SK-N-SH (cell line): ENCODE measurements at regions not wholly inside any gene's neighbourhood (a gene's known extent, or its start where the extent isn't known, plus 50 kb on each side); places are given as distances from the start of the nearest gene placed in this dataset.

Experiments
- CTCF ChIA-PET: fragments of 300-600, 350-600 bp; formaldehyde crosslinking; extraction: SDS; loops from one replicate; lab custom pipeline; 2021; lab: Yijun Ruan, JAX
- POLR2A ChIA-PET: fragments of 350-600 bp; sonication (Branson Sonifier 250); formaldehyde crosslinking; extraction: SDS; loops from one replicate; lab custom pipeline; 2020; ENCODE audit warnings: antibody characterized with exemption, inconsistent platforms; lab: Yijun Ruan, JAX
- DNase-seq: peaks from one replicate; pipeline ENCODE4 v3.0.0; 2012
- H2AFZ ChIP-seq: fragments of 200-600 bp; sonication (generic); 2 replicates; pipeline ENCODE4 v1.8.1; 2016; ENCODE audit warnings: antibody characterized with exemption, mild to moderate bottlenecking, low read depth
- H3F3A ChIP-seq: fragments of 200-600 bp; sonication (generic); replicated peaks from 2 replicates; pipeline ENCODE3; 2016; ENCODE audit warnings: antibody characterized with exemption, mild to moderate bottlenecking; ENCODE audit not compliant: insufficient read depth
- H3K27ac ChIP-seq, 2 experiments: fragments of 200-500 bp in 1 of 2; fragments of 200-600 bp in 1 of 2; sonication (Bioruptor generic) in 1 of 2; sonication (generic), shearing (Covaris generic) in 1 of 2; 2 replicates each; pipeline versions ENCODE4 v1.5.1 to v1.6.1; 2014 to 2016; ENCODE audit warnings: low read depth in 2 of 2, inconsistent platforms in 1 of 2, low read length in 1 of 2, mild to moderate bottlenecking in 1 of 2, mixed read lengths in 1 of 2
- H3K27me3 ChIP-seq: fragments of 200-600 bp; sonication (generic), shearing (Covaris generic); 2 replicates; pipeline ENCODE4 v1.6.1; 2016; ENCODE audit warnings: mixed run types; ENCODE audit not compliant: insufficient read depth
- H3K36me3 ChIP-seq, 2 experiments: fragments of 200-500 bp in 1 of 2; fragments of 200-600 bp in 1 of 2; sonication (Bioruptor generic) in 1 of 2; sonication (generic) in 1 of 2; replicated peaks in 1 of 2; 2 replicates each; pipeline versions ENCODE3 to v1.5.1; 2014 to 2016; ENCODE audit warnings: low read length in 1 of 2, mild to moderate bottlenecking in 1 of 2; ENCODE audit not compliant: insufficient read depth in 2 of 2, control insufficient read depth in 1 of 2
- H3K4me1 ChIP-seq, 2 experiments: fragments of 200-500 bp in 1 of 2; fragments of 200-600 bp in 1 of 2; sonication (Bioruptor generic) in 1 of 2; sonication (generic), shearing (Covaris generic) in 1 of 2; 2 replicates each; pipeline versions ENCODE4 v1.5.1 to v1.6.1; 2014 to 2016; ENCODE audit warnings: low read depth in 1 of 2, low read length in 1 of 2, mixed run types in 1 of 2; ENCODE audit not compliant: insufficient read depth in 2 of 2, control insufficient read depth in 1 of 2
- H3K4me2 ChIP-seq: fragments of 200-600 bp; sonication (generic), shearing (Covaris generic); 2 replicates; pipeline ENCODE4 v1.6.1; 2017; ENCODE audit warnings: mixed run types
- H3K4me3 ChIP-seq, 2 experiments: fragments of 200-500 bp in 1 of 2; fragments of 200-600 bp in 1 of 2; sonication (Bioruptor generic) in 1 of 2; sonication (generic), shearing (Covaris generic) in 1 of 2; 2 replicates each; pipeline versions ENCODE4 v1.5.1 to v1.8.1; 2014 to 2016; ENCODE audit warnings: low read depth in 2 of 2, inconsistent platforms in 1 of 2, low read length in 1 of 2, mild to moderate bottlenecking in 1 of 2, mixed read lengths in 1 of 2, moderate library complexity in 1 of 2
- H3K79me2 ChIP-seq: fragments of 200-600 bp; sonication (generic); 2 replicates; pipeline ENCODE4 v1.8.1; 2017; ENCODE audit warnings: mild to moderate bottlenecking; ENCODE audit not compliant: insufficient read depth
- H3K9ac ChIP-seq: fragments of 200-600 bp; sonication (generic); 2 replicates; pipeline ENCODE4 v1.6.1; 2017; ENCODE audit warnings: mixed run types
- H3K9me2 ChIP-seq: fragments of 200-600 bp; sonication (generic); 2 replicates; pipeline ENCODE4 v1.6.1; 2017; ENCODE audit warnings: mixed run types
- H3K9me3 ChIP-seq: fragments of 200-600 bp; sonication (generic); 2 replicates; pipeline ENCODE4 v1.6.1; 2017; ENCODE audit warnings: mixed run types, mild to moderate bottlenecking, moderate library complexity
- H4K20me1 ChIP-seq: fragments of 200-600 bp; sonication (generic); 2 replicates; pipeline ENCODE4 v1.6.1; 2017; ENCODE audit warnings: mild to moderate bottlenecking, mixed run types; ENCODE audit not compliant: insufficient read depth
- CHD2 ChIP-seq: fragments of 150-350 bp; IDR thresholded peaks from 2 replicates; pipeline ENCODE4 v1.6.1; 2018; ENCODE audit warnings: low read length; ENCODE audit not compliant: partially characterized antibody
- ELF1 ChIP-seq: IDR thresholded peaks from 2 replicates; pipeline ENCODE4 v1.4.0; 2012
- EP300 ChIP-seq, 2 experiments: IDR thresholded peaks; 2 replicates each; pipeline versions ENCODE4 v1.4.0 to v1.6.1; 2012; ENCODE audit warnings: borderline replicate concordance in 1 of 2, low read depth in 1 of 2, low read length in 1 of 2
- FOXM1 ChIP-seq: IDR thresholded peaks from 2 replicates; pipeline ENCODE4 v1.4.0; 2012; ENCODE audit warnings: low read depth, mild to moderate bottlenecking
- GABPA ChIP-seq: IDR thresholded peaks from 2 replicates; pipeline ENCODE4 v1.4.0; 2012; ENCODE audit warnings: low read depth, mild to moderate bottlenecking
- GATA2 ChIP-seq: sonication (generic); formaldehyde crosslinking; IDR thresholded peaks from 2 replicates; pipeline ENCODE4 v1.5.0; 2020; ENCODE audit warnings: mild to moderate bottlenecking, missing genetic modification reagents
- JUND ChIP-seq: IDR thresholded peaks from 2 replicates; pipeline ENCODE4 v1.4.0; 2012
- NFIC ChIP-seq: IDR thresholded peaks from 2 replicates; pipeline ENCODE4 v1.4.0; 2012; ENCODE audit warnings: borderline replicate concordance
- NRF1 ChIP-seq: IDR thresholded peaks from 2 replicates; pipeline ENCODE4 v1.6.1; 2012; ENCODE audit warnings: low read depth, mild to moderate bottlenecking, low read length
- POLR2AphosphoS5 ChIP-seq: IDR thresholded peaks from 2 replicates; pipeline ENCODE4 v1.6.1; 2012; ENCODE audit warnings: low read depth, low read length
- RAD21 ChIP-seq: IDR thresholded peaks from 2 replicates; pipeline ENCODE4 v1.6.1; 2012; ENCODE audit warnings: mild to moderate bottlenecking, low read length
- RCOR1 ChIP-seq: fragments of 150-350 bp; IDR thresholded peaks from 2 replicates; pipeline ENCODE4 v1.6.1; 2017; ENCODE audit warnings: antibody characterized with exemption, low read length
- RXRA ChIP-seq: IDR thresholded peaks from 2 replicates; pipeline ENCODE4 v1.4.0; 2012; ENCODE audit warnings: low read depth, mild to moderate bottlenecking, borderline replicate concordance
- SMC3 ChIP-seq: IDR thresholded peaks from 2 replicates; pipeline ENCODE4 v1.6.1; 2012; ENCODE audit warnings: low read depth, low read length, improper control_type of control experiment
- TCF12 ChIP-seq: IDR thresholded peaks from 2 replicates; pipeline ENCODE4 v1.4.0; 2012
- TEAD4 ChIP-seq: IDR thresholded peaks from 2 replicates; pipeline ENCODE4 v1.4.0; 2012; ENCODE audit warnings: mild to moderate bottlenecking, borderline replicate concordance; ENCODE audit not compliant: insufficient read depth
- YY1 ChIP-seq: IDR thresholded peaks from 2 replicates; pipeline ENCODE4 v1.4.0; 2012; ENCODE audit warnings: low read depth, mild to moderate bottlenecking
- WGBS: methylation state at CpG from one replicate; pipeline ENCODE4 v1.1.6; 2017; ENCODE audit warnings: low lambda C conversion rate; 5-methylcytosine and 5-hydroxymethylcytosine counted together
- TF ChIP-seq, protein P1 (sequence below): IDR thresholded peaks from 2 replicates; pipeline ENCODE4 v1.4.0; 2012; ENCODE audit warnings: low read depth
- TF ChIP-seq, protein P2 (sequence below): fragments of 150-350 bp; IDR thresholded peaks from 2 replicates; pipeline ENCODE4 v1.6.1; 2016; ENCODE audit warnings: mild to moderate bottlenecking, low read depth, low read length
- TF ChIP-seq, protein P3 (sequence below): fragments of 150-350 bp; IDR thresholded peaks from 2 replicates; pipeline ENCODE4 v1.6.1; 2017; ENCODE audit warnings: antibody characterized with exemption, low read length, low read depth, borderline replicate concordance

DNA sequence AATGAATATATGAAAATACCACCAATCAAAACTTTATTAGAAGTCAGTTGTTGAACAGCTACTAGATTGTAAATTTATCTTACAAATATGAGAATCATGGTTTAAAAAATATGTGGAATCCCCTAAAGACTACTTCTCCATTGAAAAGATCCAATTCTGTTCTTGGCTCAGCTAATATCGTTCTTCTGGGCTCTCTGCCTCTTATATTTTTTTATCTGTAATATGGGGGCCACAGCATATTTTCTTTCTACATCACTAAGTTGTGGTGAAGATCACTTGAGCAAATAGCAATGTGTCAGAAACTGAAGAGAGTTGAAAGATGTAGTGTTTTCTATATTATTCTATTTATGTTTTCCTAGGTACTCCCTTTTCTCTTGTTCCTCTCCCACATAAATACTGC is 198.1 kb downstream of the FZD1 start (continued):
- TF ChIP-seq RAD21 (no peak), NRF1 (no peak), FOXM1 (no peak), RXRA (no peak), RCOR1 (no peak), TEAD4 (no peak)

DNA sequence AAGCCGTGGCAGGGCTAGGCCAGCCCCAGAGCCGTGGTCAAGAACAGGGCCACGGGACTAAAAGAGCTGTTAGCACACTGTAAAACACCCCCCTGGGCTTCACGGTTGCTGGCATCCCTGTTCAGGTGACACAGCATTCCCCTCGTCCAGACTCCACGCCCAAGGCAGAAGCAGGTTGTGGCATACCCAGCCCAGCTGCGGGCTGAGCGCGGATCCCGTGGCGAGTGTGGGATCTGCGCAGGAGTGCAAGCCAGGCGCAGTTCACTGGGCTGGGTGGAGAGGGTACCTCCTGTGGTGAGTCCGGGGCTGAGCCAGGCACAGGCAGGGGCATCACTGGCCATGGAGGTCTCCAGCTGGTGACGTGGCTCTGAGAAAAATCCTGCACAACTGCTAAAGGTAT is 199.1 kb downstream of the FZD1 start:
- Histone ChIP-seq H3F3A (no peaks in the 10 kb centered on the region), H2AFZ (no peak overlapping the region), H3K9me2 (0 out of 2 replicates have a peak, but pooled peaks cover 4% of the 10 kb centered on the region), H3K4me2 (no peak overlapping the region), H3K27ac (no peak overlapping the region), H3K9ac (no peak overlapping the region), H3K36me3 (no peaks in the 10 kb centered on the region), H3K4me1 (no peaks in the 10 kb centered on the region; a peak in 3 of 4 replicates), H3K79me2 (no peaks in the 10 kb centered on the region), H3K4me3 (no peak overlapping the region), H4K20me1 (no peaks in the 10 kb centered on the region), H3K27me3 (no peaks in the 10 kb centered on the region; the same call in 1 of the 2 replicates), H3K9me3 (no peaks in the 10 kb centered on the region; the same call in none of the 2 replicates)
- TF ChIP-seq NFIC (no peak), EP300 (IDR thresholded peaks at IDR 0.05; ENCODE audit: borderline replicate concordance in 1 of 2, low read depth in 1 of 2, low read length in 1 of 2) (no peak), GABPA (no peak), GATA2 (CRISPR knock-in tag) (no peak), JUND (no peak), YY1 (no peak), RCOR1 (no peak), RXRA (no peak)
- TF ChIP-seq, protein P1, sequence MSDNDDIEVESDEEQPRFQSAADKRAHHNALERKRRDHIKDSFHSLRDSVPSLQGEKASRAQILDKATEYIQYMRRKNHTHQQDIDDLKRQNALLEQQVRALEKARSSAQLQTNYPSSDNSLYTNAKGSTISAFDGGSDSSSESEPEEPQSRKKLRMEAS, result no peak
- TF ChIP-seq, protein P2, sequence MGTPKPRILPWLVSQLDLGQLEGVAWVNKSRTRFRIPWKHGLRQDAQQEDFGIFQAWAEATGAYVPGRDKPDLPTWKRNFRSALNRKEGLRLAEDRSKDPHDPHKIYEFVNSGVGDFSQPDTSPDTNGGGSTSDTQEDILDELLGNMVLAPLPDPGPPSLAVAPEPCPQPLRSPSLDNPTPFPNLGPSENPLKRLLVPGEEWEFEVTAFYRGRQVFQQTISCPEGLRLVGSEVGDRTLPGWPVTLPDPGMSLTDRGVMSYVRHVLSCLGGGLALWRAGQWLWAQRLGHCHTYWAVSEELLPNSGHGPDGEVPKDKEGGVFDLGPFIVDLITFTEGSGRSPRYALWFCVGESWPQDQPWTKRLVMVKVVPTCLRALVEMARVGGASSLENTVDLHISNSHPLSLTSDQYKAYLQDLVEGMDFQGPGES, result no peak
- WGBS, result 47% methylated on average over 13 of the region's 15 CpGs
- DNase-seq, result no peak
- ChIA-PET CTCF (interaction anchor here (0.8 kb wide), 1 partner anchor 19 kb away, joined by 3 read pairs; no protein-coding TSS in a partner anchor), POLR2A (no interaction called here)

DNA sequence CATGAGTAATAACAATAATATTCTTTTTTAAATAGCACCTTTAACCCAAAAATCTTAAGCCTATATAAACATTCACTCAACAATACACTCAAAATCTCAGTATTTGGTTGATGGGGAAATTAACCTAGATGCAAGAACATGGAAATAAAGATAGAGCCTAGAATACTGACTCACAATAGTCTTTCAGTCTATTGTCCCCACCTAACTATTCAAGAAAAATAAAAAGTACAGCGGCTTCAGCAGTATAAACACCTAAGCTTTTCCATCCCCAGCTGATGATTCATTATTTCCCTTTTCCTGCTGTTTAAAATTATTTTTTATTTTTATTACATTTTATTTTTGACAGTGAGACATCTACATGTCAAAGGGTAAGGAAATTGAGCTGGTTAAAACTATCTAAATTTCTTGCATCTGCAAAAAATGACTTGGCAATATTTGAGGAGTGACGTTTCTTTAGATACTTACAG is 201.4 kb downstream of the FZD1 start:
- Histone ChIP-seq H3K36me3 (no peaks in the 10 kb centered on the region), H4K20me1 (no peaks in the 10 kb centered on the region), H3K9ac (no peak overlapping the region), H3K4me1 (no peaks in the 10 kb centered on the region; a peak in 3 of 4 replicates), H3K4me2 (no peak overlapping the region), H3K4me3 (no peak overlapping the region), H3K27ac (no peak overlapping the region; a peak in 1 of 4 replicates), H3K9me2 (no peaks in the 10 kb centered on the region), H3K27me3 (no peaks in the 10 kb centered on the region; the same call in 1 of the 2 replicates), H3K9me3 (no peaks in the 10 kb centered on the region; the same call in none of the 2 replicates), H3F3A (no peaks in the 10 kb centered on the region), H2AFZ (no peak overlapping the region), H3K79me2 (no peaks in the 10 kb centered on the region)
- ChIA-PET POLR2A (no interaction called here), CTCF (interaction anchor here (0.7 to 1.0 kb wide), 2 partner anchors 12 to 90 kb away, joined by 3 read pairs; no protein-coding TSS in a partner anchor)
- no peak for DNase-seq
- whole genome bisulfite sequencing, result 50% methylated on average over 2 of the region's 2 CpGs
- no peak for TF ChIP-seq ELF1
- TF ChIP-seq CHD2, result no peak
- no peak for TF ChIP-seq GATA2 (CRISPR knock-in tag)
- TF ChIP-seq TCF12, result no peak
- no peak for TF ChIP-seq POLR2AphosphoS5
- TF ChIP-seq NRF1, result no peak
- TF ChIP-seq, protein P1, result no peak
- no peak for TF ChIP-seq JUND
- TF ChIP-seq, protein P3, sequence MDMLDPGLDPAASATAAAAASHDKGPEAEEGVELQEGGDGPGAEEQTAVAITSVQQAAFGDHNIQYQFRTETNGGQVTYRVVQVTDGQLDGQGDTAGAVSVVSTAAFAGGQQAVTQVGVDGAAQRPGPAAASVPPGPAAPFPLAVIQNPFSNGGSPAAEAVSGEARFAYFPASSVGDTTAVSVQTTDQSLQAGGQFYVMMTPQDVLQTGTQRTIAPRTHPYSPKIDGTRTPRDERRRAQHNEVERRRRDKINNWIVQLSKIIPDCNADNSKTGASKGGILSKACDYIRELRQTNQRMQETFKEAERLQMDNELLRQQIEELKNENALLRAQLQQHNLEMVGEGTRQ, result no peak
- no peak for TF ChIP-seq GABPA
- no peak for TF ChIP-seq SMC3
- TF ChIP-seq RCOR1, result no peak
- TF ChIP-seq EP300 (IDR thresholded peaks at IDR 0.05; ENCODE audit: borderline replicate concordance in 1 of 2, low read depth in 1 of 2, low read length in 1 of 2), result no peak
